Endothelial cell (in vitro differentiated cells): ENCODE measurements at regions not wholly inside any gene's neighbourhood (a gene's known extent, or its start where the extent isn't known, plus 50 kb on each side); places are given as distances from the start of the nearest gene placed in this dataset.

Source experiments
- DNase-seq: peaks from one replicate; pipeline ENCODE4 v3.0.0; 2021; ENCODE audit warnings: low spot score
- H3K27ac Mint-ChIP-seq: one replicate; pipeline ENCODE4 v1.8.0; 2021; ENCODE audit warnings: mixed read lengths, inconsistent platforms; ENCODE audit not compliant: unreplicated experiment
- H3K27me3 Mint-ChIP-seq: one replicate; pipeline ENCODE4 v1.8.0; 2021; ENCODE audit warnings: mild to moderate bottlenecking, moderate library complexity, mixed read lengths, inconsistent platforms; ENCODE audit not compliant: unreplicated experiment
- H3K36me3 Mint-ChIP-seq: one replicate; pipeline ENCODE4 v1.8.0; 2021; ENCODE audit warnings: mild to moderate bottlenecking, low read depth, mixed read lengths, inconsistent platforms; ENCODE audit not compliant: unreplicated experiment
- H3K4me1 Mint-ChIP-seq: one replicate; pipeline ENCODE4 v1.8.0; 2021; ENCODE audit warnings: mild to moderate bottlenecking, mixed read lengths, inconsistent platforms; ENCODE audit not compliant: unreplicated experiment
- H3K4me3 Mint-ChIP-seq: one replicate; pipeline ENCODE4 v1.8.0; 2021; ENCODE audit warnings: mild to moderate bottlenecking, mixed read lengths, inconsistent platforms; ENCODE audit not compliant: unreplicated experiment
- H3K9me3 Mint-ChIP-seq: one replicate; pipeline ENCODE4 v1.8.0; 2021; ENCODE audit warnings: mixed read lengths, inconsistent platforms; ENCODE audit not compliant: unreplicated experiment
- CTCF ChIP-seq: fragments of 200-600 bp; sonication (generic); IDR thresholded peaks from one replicate; pipeline ENCODE4 v1.5.0; 2021; ENCODE audit warnings: antibody characterized with exemption; ENCODE audit not compliant: unreplicated experiment

GRCh38 chr14:40139657-40140056, 707.4 kb upstream of the FBXO33 start:
- Mint-ChIP-seq H3K36me3 (no peaks in the 10 kb centered on the region), H3K27ac (no peak overlapping the region), H3K4me1 (no peaks in the 10 kb centered on the region), H3K4me3 (no peak overlapping the region), H3K9me3 (no peaks in the 10 kb centered on the region), H3K27me3 (no peaks in the 10 kb centered on the region)
- no peak for TF ChIP-seq CTCF
- no peak for DNase-seq

- no peak for TF ChIP-seq CTCF
- H3K4me3 Mint-ChIP-seq: no peak overlapping the region
- H3K36me3 Mint-ChIP-seq: no peaks in the 10 kb centered on the region
- no peaks in the 10 kb centered on the region for H3K4me1 Mint-ChIP-seq
- DNase-seq: no peak
- no peaks in the 10 kb centered on the region for H3K9me3 Mint-ChIP-seq
- no peak overlapping the region for H3K27ac Mint-ChIP-seq
- no peaks in the 10 kb centered on the region for H3K27me3 Mint-ChIP-seq
Measured at GRCh38 chr14:40133463-40133862, 701.2 kb upstream of the FBXO33 start.

GRCh38 chr14:40129159-40129558, 696.9 kb upstream of the FBXO33 start:
- H3K9me3 Mint-ChIP-seq: no peaks in the 10 kb centered on the region
- H3K27me3 Mint-ChIP-seq: no peaks in the 10 kb centered on the region
- no peaks in the 10 kb centered on the region for H3K4me1 Mint-ChIP-seq
- no peaks in the 10 kb centered on the region for H3K36me3 Mint-ChIP-seq
- DNase-seq: no peak
- no peak overlapping the region for H3K4me3 Mint-ChIP-seq
- no peak overlapping the region for H3K27ac Mint-ChIP-seq
- TF ChIP-seq CTCF: no peak

GRCh38 chr14:40123816-40124215, 691.6 kb upstream of the FBXO33 start:
- H3K36me3 Mint-ChIP-seq: no peaks in the 10 kb centered on the region
- TF ChIP-seq CTCF: no peak
- H3K27ac Mint-ChIP-seq: no peak overlapping the region
- no peak overlapping the region for H3K4me3 Mint-ChIP-seq
- DNase-seq: no peak
- H3K4me1 Mint-ChIP-seq: no peaks in the 10 kb centered on the region
- no peaks in the 10 kb centered on the region for H3K9me3 Mint-ChIP-seq
- no peaks in the 10 kb centered on the region for H3K27me3 Mint-ChIP-seq

- H3K9me3 Mint-ChIP-seq: no peaks in the 10 kb centered on the region
- H3K27me3 Mint-ChIP-seq: no peaks in the 10 kb centered on the region
- no peak for TF ChIP-seq CTCF
- H3K36me3 Mint-ChIP-seq: no peaks in the 10 kb centered on the region
- no peaks in the 10 kb centered on the region for H3K4me1 Mint-ChIP-seq
- no peak overlapping the region for H3K27ac Mint-ChIP-seq
- no peak for DNase-seq
- no peak overlapping the region for H3K4me3 Mint-ChIP-seq
Measured at GRCh38 chr14:40122968-40123648, 690.9 kb upstream of the FBXO33 start.
